GM18511 (cell line): ENCODE measurements at regions not wholly inside any gene's neighbourhood (a gene's known extent, or its start where the extent isn't known, plus 50 kb on each side); places are given as distances from the start of the nearest gene placed in this dataset.
"Not testable (repeated sequence)": the region's sequence is repeated elsewhere in the genome, so short reads cannot be mapped to it uniquely, and the experiment has no call there.

Source experiments
- ATAC-seq: cut with Tn5 transposase; IDR thresholded peaks from one replicate; pipeline ENCODE4 v1.9.1; 2021; ENCODE audit warnings: mild to moderate bottlenecking, moderate library complexity; ENCODE audit not compliant: unreplicated experiment

- no peak for ATAC-seq
Observed at GRCh38 chr2:117614296-117614695, 200.2 kb upstream of the DDX18 start.

GRCh38 chr2:117614823-117615534 is 199.5 kb upstream of the DDX18 start:
- ATAC-seq: no peak

DNA sequence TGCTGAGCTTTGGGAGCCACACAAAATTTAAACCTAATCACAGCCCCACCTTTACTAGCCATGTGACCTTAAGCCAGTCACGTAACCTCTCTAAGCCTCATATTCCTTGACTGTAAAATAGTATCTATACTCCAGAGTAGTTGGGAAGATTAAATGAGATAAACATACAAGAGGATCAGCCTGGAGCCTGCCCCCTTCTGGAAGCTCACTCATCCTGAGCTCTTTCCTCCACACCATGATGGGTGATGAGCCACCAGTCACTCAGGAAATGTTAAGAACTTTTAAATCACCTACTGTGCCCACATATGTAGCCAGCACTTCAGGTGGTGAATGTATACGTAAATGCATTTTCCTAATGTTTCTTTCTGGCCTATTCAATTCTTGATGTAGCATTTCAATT is 195.9 kb upstream of the DDX18 start:
- ATAC-seq: no peak

- ATAC-seq: no peak
Observed at GRCh38 chr2:117621326-117621725, 193.2 kb upstream of the DDX18 start.

DNA sequence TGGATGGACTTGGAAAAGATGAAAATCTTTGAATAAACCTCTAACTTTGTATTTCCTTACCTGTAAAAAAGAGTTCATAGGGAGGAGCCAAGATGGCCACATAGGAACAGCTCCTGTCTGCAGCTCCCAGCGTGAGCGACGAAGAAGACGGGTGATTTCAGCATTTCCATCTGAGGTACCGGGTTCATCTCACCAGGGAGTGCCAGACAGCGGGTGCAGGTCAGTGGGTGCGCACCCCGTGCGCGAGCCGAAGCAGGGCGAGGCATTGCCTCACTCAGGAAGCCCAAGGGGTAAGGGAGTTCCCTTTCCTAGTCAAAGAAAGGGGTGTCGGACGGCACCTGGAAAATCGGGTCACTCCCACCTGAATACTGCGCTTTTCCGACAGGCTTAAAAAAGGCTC is 191.3 kb upstream of the DDX18 start:
- ATAC-seq: not testable (repeated sequence)

DNA sequence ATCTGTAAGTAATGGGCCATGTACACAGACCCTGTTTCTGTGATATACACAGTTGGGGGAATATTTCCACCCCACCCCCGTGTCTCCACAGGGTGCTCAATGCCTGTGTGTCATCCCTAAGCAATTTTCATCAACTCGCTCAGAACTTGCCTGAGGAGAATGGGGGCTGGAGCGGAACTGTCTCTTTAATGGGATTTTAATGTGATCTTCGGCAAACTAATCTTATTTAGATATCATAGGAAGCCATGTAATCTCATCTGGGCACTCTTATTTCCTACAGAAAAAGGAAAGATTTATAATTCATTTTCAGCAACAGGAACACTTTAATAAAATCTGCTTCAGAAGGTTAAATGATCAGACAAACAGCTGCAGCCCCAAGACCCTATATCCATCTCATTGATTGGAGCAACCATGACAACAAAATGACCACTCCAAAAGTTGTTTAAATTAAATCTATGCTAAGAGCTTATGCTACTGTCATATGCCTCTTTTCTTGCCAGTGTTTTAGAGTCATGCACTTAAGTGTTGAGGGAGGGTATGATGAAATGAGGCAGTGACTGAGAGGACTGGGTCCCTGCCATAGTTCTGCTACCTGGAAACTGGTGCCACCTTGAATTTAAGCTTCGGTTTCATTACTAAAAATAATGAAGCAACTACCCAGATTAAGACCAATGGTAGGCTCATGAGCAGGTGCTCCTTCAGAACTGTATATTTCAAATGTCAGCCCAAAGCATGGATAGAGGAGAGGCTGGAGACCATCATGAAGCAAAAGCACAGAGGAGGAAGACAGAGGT is 183.1 kb upstream of the DDX18 start:
- no peak for ATAC-seq

- ATAC-seq: no peak
Observed at GRCh38 chr2:117635481-117635880, 179.0 kb upstream of the DDX18 start.

GRCh38 chr2:117639401-117639800 is 175.1 kb upstream of the DDX18 start:
- ATAC-seq: no peak

- ATAC-seq: no peak
Observed at GRCh38 chr2:117644403-117644802, 170.1 kb upstream of the DDX18 start.

- ATAC-seq: no peak
Observed at GRCh38 chr2:117645458-117645857, 169.0 kb upstream of the DDX18 start.

GRCh38 chr2:117646099-117646498 is 168.4 kb upstream of the DDX18 start:
- no peak for ATAC-seq

GRCh38 chr2:117646872-117647271 is 167.6 kb upstream of the DDX18 start:
- ATAC-seq: no peak

- ATAC-seq: no peak
Observed at GRCh38 chr2:117656546-117656945, 157.9 kb upstream of the DDX18 start.

GRCh38 chr2:117661619-117662018 is 152.9 kb upstream of the DDX18 start:
- ATAC-seq: no peak

DNA sequence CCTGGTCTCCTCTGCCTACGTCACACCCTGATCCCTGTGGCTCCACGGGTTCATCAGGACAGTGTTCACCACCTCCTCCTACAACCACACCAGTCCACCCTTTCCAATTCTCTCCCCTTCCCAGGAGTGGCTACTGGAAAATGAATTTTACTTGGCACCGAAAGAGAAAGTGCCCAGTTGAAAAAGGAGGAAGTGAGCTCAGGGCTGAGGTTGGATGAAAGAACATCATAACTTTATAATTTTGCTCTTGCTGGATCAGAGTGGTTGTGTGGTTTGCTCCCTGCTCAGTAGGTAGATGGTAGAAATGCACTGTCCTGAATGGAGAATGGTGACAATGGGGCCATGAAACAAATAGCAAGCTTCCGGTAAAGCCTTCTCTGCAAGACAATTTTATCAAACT is 140.3 kb upstream of the DDX18 start:
- no peak for ATAC-seq

DNA sequence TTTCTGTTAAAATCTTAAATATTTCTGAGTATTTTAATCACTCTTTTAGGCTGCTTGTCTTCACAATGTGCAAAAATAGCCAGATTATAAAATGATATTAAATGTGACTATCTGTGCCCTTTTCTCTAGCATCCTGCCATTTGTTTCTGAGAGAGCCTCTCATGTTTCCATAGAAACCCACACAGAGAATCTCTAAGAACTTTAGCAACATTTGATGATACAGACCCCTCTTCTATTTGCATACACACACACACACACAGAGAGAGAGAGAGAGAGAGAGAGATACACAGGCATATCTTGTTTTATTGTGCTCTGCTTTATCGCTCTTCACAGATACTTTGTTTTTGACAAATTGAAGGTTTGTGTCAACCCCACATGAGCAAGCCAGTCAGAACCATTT is 134.5 kb upstream of the DDX18 start:
- no peak for ATAC-seq

DNA sequence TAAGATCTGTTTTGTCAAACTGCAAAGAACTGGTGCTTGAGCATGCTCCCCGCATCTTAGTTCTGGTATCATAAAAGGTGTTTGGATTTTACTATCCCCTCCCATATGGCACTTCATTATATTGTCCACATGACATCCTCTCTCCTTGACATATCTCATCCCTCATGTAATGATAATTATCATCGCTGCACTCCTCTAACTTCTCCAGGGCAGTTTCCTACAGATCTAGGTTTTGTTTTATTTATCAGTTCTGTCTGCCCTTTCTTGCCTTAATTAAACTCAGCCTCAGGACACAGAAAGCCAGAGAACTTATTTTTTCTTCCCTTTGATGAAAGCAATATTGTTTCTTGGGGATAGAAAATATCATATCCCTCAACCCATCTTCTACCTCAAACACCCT is 129.6 kb upstream of the DDX18 start:
- ATAC-seq: no peak

DNA sequence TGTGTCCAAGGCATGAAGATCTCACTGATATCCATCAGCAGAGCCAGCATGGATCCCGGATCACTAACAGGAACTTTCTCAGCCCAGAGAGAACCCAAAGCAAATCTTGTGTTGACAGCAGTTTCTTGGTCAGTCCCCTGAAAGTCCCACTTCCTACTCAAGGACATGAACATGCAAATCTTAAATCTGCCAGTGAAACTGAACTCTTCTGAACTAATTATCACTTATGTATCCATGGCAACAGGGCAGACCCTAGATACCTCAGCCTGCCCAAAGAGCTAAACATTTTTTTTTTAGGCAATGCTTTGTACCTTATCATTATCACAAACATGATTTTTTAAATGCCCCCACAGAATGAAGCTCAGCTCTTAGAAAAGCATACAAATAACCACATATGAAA is 127.8 kb upstream of the DDX18 start:
- ATAC-seq: peak; percentile 100

DNA sequence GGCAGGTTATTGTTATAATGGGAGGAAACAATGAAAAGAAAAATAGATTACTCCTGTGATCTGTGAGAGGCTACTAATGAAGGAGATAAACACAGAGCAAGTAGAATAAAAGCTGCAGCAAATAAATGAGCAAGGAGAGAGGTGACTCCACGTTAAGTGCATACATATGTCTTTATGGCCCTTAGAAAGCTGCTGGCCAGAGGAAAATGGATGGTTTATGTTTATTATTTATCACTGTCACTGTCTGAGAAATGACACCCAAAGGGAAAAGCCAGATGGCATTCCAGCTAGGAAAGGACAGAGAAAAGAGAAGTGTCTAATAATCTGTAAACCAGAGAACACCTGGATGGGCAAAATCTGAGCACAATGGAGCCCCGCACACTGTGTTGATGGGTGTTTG is 122.9 kb upstream of the DDX18 start:
- ATAC-seq: no peak

GRCh38 chr2:117692001-117692763 is 122.3 kb upstream of the DDX18 start:
- no peak for ATAC-seq

GRCh38 chr2:117693154-117693553 is 121.3 kb upstream of the DDX18 start:
- ATAC-seq: no peak

- no peak for ATAC-seq
Observed at GRCh38 chr2:117693651-117694050, 120.8 kb upstream of the DDX18 start.
